ENCODE measurements at regions not wholly inside any gene's neighbourhood (a gene's known extent, or its start where the extent isn't known, plus 50 kb on each side); places are given as distances from the start of the nearest gene placed in this dataset.
"Not testable (repeated sequence)": the region's sequence is repeated elsewhere in the genome, so short reads cannot be mapped to it uniquely, and the experiment has no call there.

DNA sequence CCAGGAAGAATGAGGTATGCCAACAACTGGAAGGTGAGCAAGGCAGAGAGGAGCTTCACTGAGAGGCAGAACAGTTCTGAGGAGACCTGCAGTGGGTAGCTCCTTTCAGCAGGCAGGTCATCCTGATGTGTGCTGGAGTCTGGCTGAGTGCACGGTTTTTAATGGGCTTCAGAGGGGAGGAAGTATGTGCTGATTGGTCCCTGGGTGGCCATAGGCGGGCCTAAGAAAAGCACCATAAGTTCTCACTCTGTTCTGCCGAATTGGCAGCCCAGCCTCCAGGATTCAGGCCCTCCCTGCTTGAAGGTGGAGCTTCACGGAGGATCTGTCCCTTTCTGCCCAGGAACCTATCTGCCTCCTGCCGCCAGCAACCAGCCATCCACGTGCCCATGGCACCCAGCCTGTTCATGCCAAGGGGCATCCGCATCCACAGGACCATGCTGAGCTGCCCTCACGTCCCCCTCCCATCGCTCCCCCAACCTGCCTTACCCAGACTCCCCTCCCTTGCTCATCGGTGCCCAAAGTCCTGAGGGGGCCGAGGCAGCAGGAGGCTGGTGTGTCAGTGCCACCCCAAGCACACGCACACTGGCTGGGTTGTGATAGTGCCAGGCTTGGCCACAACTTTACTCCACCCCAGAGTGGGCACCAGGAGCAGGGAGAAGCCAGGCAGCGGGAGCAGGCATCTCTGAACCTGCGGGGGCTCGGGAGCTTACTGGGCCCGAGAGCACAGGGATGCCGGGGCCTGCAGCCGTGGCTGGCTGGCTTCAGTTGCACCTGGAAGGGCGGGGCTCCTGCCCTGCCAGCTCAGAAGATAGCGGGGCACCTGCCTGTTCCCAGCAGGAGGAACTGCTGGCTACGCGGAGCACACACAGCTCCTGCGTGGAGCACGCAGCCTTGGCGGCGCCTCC, 608.4 kb upstream of the FOXG1 start:
- no peak for DNase-seq

- no peak for DNase-seq
These were observed 605.5 kb upstream of the FOXG1 start for GRCh38 chr14:28161040-28161439.

DNA sequence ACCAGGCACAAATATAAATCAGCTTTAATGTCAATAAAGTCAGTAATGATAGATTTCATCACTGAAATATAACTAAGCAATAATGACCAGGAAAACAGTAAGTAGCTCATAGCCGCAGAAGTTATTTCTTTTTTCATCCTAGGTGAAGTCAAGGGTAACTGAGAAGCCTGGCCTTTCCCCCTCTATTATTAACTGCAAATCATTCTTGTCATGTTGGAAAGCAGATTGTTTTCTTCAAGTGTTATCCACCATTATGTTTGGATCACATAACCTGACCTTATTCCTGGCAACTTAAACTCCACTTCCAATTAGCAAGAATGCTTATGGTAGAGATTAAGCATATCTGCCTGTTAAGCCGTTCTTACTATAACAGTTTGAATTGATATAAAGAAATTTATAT, 603.4 kb upstream of the FOXG1 start:
- no peak for DNase-seq

DNA sequence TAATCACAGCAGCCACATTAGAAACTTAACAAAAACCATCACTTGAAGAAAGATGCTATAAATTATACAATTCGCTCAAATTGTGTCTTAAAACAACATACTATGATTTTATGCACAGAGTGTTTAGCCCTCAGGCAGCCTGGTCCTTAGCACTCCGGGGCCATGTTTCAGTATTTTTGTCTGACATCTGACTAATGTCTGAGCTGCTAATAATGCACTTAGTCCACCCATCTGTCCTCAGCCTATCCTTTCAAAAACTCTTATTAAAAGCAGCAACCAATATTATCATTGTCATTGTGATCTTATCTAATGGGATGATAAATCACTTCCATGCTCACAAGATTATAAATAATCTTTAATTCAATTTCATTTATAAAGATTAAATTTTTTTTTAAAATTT, 602.7 kb upstream of the FOXG1 start:
- no peak for DNase-seq

DNA sequence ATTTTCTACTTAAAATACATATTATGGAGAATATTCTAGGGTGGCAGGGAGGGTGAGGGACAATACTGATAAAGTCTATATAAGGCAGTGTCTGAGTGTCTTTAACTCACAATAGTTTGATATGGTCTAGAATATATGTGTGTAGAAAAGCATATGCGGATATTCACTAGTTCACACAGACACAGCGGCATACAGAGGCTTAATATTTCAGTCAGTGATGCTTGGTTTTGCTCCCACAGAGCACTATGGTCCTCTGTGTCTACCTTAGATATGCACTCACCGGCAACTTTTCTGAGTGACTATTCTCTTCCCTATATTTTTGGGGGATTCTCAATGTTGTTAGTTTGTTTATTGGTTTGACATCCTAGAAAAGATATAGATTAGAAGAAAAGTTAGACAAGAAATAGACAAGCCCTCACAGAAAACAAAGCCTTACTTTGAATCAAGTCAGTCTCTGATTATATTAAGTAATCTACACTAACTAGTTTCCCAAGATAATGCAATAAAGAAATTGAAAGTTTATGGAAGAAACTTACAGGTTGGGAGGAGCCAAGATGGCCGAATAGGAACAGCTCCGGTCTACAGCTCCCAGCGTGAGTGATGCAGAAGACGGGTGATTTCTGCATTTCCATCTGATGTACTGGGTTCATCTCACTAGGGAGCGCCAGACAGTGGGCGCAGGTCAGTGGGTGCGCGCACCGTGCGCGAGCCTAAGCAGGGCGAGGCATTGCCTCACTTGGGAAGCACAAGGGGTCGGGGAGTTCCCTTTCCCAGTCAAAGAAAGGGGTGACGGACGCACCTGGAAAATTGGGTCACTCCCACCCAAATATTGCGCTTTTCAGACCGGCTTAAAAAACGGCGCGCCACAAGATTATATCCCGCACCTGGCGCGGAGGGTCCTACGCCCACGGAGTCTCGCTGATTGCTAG, 578.4 kb upstream of the FOXG1 start:
- DNase-seq: not testable (repeated sequence)

DNA sequence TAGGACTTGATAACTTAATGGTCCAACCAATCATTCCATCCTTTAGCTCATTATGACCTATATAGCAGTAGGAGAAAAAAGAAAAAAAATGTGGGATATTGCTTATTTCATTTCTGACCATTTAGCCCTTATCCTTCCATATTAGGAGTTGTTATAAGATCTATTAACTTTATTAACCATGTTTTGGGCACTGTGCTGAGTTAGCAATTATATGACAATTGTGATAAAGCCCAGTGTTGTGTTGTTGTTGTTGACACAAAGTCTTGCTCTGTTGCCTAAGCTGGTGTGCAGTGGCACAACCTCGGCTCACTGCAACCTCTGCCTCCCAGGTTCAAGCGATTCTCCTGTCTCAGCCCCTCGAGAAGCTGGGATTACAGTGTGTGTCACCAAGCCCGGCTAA, 569.7 kb upstream of the FOXG1 start:
- no peak for DNase-seq

- no peak for DNase-seq
These were observed 546.2 kb upstream of the FOXG1 start for GRCh38 chr14:28220391-28220790.

GRCh38 chr14:28240909-28241308, 525.7 kb upstream of the FOXG1 start:
- DNase-seq: no peak

- DNase-seq: no peak
These were observed 523.7 kb upstream of the FOXG1 start for GRCh38 chr14:28242895-28243294.

DNA sequence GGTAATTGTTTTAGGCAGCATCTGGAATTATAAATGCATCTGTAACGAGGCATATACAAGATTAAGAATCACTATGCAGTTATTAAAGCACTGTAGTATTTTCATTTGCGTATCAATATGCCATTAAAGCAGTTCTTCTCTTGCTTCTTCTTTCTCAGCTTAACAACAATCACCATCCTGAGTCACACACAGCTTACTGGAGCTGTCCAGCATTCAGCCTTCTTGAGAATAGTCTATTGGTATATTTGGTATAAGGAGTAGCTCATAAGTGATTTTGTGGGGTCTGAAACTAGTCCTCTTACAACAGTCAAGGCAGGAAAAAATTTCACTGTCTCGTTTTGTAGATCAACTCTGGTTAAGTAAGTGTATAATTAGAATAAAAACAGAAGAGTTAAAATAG, 523.0 kb upstream of the FOXG1 start:
- DNase-seq: no peak

DNA sequence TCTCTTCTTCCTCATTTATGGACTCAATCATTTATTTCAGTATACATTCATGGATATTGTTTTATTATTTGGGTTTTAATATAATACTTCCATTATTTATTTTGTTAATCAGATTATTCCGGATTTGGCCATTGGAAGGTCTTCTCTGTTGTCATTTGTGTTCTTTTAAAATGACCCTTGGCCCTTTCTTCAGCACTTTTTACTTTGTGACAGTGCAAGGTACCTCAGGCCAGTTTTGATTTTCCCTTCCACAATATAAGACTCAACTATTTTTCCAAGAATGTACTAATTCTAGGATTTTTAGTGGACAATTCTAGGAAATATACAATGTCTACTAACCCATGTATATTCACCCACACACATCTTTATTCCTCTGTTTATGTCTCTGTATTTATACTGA, 521.4 kb upstream of the FOXG1 start:
- DNase-seq: no peak

DNA sequence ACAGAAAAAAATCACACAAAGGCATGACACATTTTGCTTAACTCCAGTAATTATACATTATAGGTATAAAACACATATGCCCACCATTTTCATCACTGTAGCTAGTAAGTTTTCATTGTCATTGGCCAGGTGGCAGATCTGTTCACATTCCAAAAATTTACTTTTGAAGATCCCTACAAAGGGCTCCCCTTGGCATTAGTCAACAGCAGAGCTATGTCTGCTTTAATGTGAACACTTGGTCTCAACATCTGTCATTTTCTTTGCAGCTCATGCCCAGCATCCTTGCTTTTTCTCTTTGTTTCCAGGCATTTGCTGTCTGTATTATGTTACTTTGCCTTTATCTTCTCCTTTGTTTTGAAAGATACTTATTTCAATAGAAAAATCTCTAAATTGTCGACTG, 519.1 kb upstream of the FOXG1 start:
- no peak for DNase-seq

DNA sequence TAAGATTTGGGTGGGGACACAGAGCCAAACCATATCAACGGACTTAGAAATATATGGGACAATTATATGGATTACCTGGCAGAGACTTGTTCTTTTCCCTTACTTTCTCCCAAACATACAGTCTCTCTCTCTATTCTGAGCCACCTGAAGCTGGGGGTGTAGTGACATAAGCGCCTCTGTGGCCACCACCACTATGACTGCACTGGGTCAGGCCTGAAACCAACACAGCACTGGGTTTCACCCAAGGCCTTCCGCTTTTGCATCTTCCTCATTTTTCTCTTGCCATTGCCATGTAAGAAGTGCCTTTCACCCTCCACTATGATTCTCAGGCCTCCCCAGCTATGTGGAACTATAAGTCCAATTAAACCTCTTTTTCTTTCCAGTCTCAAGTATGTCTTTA, 514.5 kb upstream of the FOXG1 start:
- DNase-seq: not testable (repeated sequence)

GRCh38 chr14:28254768-28255167, 511.8 kb upstream of the FOXG1 start:
- DNase-seq: no peak

- no peak for DNase-seq
These were observed 502.3 kb upstream of the FOXG1 start for GRCh38 chr14:28264306-28264705.

- DNase-seq: no peak
These were observed 494.3 kb upstream of the FOXG1 start for GRCh38 chr14:28272270-28272669.

DNA sequence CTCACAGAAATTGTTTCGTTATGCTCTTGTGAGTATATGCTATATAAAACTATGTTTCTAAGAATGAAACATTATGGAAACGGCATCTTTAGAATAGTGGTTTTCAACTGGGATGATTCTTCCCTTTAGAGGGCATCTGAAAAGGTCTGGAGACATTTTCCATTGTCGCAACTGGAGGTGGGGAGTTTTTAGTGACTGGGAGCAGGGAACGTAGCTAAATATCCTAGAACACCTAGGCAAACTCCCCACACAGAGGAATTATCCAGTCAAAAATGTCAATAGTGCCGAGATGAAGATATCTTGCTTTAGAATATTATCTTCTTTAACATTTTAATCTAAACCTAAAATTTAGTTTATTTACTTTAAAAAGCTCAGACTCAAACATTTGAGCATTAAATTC, 486.1 kb upstream of the FOXG1 start:
- no peak for DNase-seq

- no peak for DNase-seq
These were observed 485.5 kb upstream of the FOXG1 start for GRCh38 chr14:28280997-28281598.

DNA sequence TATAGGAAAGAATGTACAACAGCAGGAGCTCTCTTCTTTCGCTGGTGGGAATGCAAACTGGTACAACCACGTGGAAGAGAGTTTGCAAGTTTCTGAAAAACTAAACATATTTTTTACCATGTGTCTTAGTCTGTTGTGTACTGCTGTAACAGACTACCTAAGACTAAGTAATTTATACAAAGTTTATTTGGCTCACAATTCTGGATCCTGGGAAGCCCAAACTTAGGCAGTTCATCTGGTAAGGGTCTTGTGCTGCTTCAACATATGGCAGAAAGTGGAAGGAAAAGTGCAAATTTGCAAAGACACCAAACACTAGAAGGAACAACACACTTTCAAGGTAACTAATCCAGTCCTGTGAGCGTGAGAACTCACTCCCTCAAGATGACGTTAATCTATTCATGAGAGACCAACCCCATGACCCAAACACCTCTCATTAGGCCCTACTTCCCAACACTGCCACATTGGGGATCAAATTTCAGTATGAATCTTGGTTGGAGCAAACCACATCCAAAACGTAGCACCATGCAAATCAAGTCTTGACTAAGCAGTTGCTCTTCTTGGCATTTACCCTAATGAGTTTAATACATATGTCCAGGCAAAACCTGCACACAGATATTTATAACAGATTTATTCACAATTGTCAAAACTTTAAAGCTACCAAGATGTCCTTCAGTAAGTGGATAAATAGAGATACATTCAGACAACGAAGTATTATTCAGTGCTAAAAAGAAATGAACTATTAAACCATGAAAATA, 481.9 kb upstream of the FOXG1 start:
- DNase-seq: no peak

DNA sequence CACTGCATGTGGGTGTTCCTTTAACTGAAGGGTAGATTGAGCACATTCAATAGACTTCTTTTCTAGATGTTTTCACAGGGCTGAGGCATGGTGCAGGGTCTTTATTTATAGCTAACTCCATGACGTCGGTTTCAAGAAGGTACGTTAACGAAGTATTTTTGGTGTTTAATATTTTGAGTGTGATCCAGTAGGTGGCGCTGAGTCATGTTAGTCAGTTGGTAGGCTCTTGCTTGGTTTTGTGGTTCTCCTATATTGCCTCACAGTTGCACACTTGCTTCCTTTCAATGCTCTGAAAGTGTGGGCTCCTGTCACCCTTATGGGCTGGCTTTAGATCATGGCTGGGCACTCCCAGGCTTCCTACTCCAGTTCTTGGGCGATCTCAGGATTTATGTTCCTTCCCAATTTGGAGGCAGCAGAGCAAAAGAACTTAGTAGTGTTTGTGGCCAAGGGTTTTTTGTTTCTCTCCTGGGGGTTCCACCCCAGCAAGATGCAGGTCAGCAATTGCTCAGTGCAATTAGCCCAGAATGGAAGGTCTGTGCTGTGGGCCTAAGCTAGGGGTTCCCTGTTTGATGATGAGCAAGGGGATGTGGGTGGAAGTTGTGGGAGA, 471.6 kb upstream of the FOXG1 start:
- no peak for DNase-seq

- no peak for DNase-seq
These were observed 469.0 kb upstream of the FOXG1 start for GRCh38 chr14:28297559-28297958.

- DNase-seq: no peak
These were observed 468.4 kb upstream of the FOXG1 start for GRCh38 chr14:28298156-28298555.
